IMR-90 (cell line): ENCODE measurements at regions not wholly inside any gene's neighbourhood (a gene's known extent, or its start where the extent isn't known, plus 50 kb on each side); places are given as distances from the start of the nearest gene placed in this dataset.

Experiments
- ATAC-seq: fragments of 200-7000 bp; cut with Tn5 transposase; 2 replicates; pipeline ENCODE4 v1.9.1; 2020; ENCODE audit warnings: low read depth, mild to moderate bottlenecking, moderate library complexity
- BruUV-seq: library from RNA; stranded (reverse); fragments of 400-500 nt; replicated peaks from 2 replicates; lab custom pipeline; 2021; lab: Mats Ljungman, UMichigan
- CTCF ChIA-PET: fragments of 300-600 bp; formaldehyde crosslinking; extraction: SDS; loops from one replicate; lab custom pipeline; 2021; ENCODE audit warnings: antibody characterized with exemption; lab: Yijun Ruan, JAX
- POLR2A ChIA-PET: fragments of 300-600 bp; sonication (Branson Sonifier 250); formaldehyde crosslinking; loops from one replicate; lab custom pipeline; 2022; ENCODE audit warnings: antibody characterized with exemption; ENCODE audit not compliant: unreplicated experiment; lab: Charles Lee
- DNase-seq: peaks from one replicate; pipeline ENCODE4 v3.0.0; 2013
- H2AFZ ChIP-seq: replicated peaks from 2 replicates; pipeline ENCODE3; 2013; ENCODE audit warnings: low read length, mild to moderate bottlenecking; ENCODE audit not compliant: poor library complexity
- H2AK5ac ChIP-seq: 2 replicates; pipeline ENCODE4 v1.6.1; 2013; ENCODE audit warnings: low read depth, low read length, inconsistent platforms
- H2AK9ac ChIP-seq: replicated peaks from 2 replicates; pipeline ENCODE3; 2013; ENCODE audit warnings: mild to moderate bottlenecking, low read depth, low read length, moderate library complexity; ENCODE audit not compliant: poor library complexity
- H2BK120ac ChIP-seq: 2 replicates; pipeline ENCODE4 v1.6.1; 2013; ENCODE audit warnings: low read depth, low read length, inconsistent platforms
- H2BK15ac ChIP-seq: 3 replicates; pipeline ENCODE4 v1.6.1; 2013; ENCODE audit warnings: low read depth, low read length, inconsistent platforms
- H2BK20ac ChIP-seq: 2 replicates; pipeline ENCODE4 v1.6.1; 2013; ENCODE audit warnings: low read depth, mild to moderate bottlenecking, inconsistent platforms, low read length, moderate library complexity
- H2BK5ac ChIP-seq: 2 replicates; pipeline ENCODE4 v1.6.1; 2013; ENCODE audit warnings: mild to moderate bottlenecking, low read depth, low read length, inconsistent platforms; ENCODE audit not compliant: poor library complexity, severe bottlenecking
- H3K14ac ChIP-seq: replicated peaks from 2 replicates; pipeline ENCODE4 v1.6.1; 2013; ENCODE audit warnings: low read depth, low read length, inconsistent platforms
- H3K18ac ChIP-seq: 2 replicates; pipeline ENCODE4 v1.6.1; 2013; ENCODE audit warnings: low read depth, low read length, control low read depth
- H3K23ac ChIP-seq: 2 replicates; pipeline ENCODE4 v1.6.1; 2013; ENCODE audit warnings: low read depth, low read length, inconsistent platforms
- H3K27ac ChIP-seq: 2 replicates; pipeline ENCODE4 v1.5.1; 2013; ENCODE audit warnings: mild to moderate bottlenecking, control low read depth, low read length; ENCODE audit not compliant: insufficient read depth
- H3K27me3 ChIP-seq: 2 replicates; pipeline ENCODE4 v1.6.1; 2013; ENCODE audit warnings: low read length; ENCODE audit not compliant: control insufficient read depth, insufficient read depth
- H3K36me3 ChIP-seq: 2 replicates; pipeline ENCODE4 v1.6.1; 2013; ENCODE audit warnings: low read length, mixed read lengths; ENCODE audit not compliant: control insufficient read depth, insufficient read depth
- H3K4ac ChIP-seq: 2 replicates; pipeline ENCODE4 v1.6.1; 2013; ENCODE audit warnings: low read depth, low read length, inconsistent platforms
- H3K4me1 ChIP-seq: 2 replicates; pipeline ENCODE4 v1.6.1; 2013; ENCODE audit warnings: low read length, mixed read lengths; ENCODE audit not compliant: control insufficient read depth, insufficient read depth
- H3K4me2 ChIP-seq: 2 replicates; pipeline ENCODE4 v1.6.1; 2013; ENCODE audit warnings: low read depth, mild to moderate bottlenecking, control low read depth, low read length, moderate library complexity
- H3K4me3 ChIP-seq: 2 replicates; pipeline ENCODE4 v1.5.1; 2013; ENCODE audit warnings: low read depth, mild to moderate bottlenecking, control low read depth, low read length, moderate library complexity; ENCODE audit not compliant: insufficient read depth
- H3K56ac ChIP-seq: 2 replicates; pipeline ENCODE4 v1.6.1; 2013; ENCODE audit warnings: low read length, inconsistent platforms; ENCODE audit not compliant: insufficient read depth; ENCODE audit errors: extremely low read depth
- H3K79me1 ChIP-seq, 2 experiments: 2 replicates each; pipeline ENCODE4 v1.6.1; 2013; ENCODE audit warnings: low read length in 2 of 2, inconsistent platforms in 1 of 2, low read depth in 1 of 2
- H3K9ac ChIP-seq: 2 replicates; pipeline ENCODE4 v1.6.1; 2013; ENCODE audit warnings: low read depth, low read length, control low read depth
- H3K9me1 ChIP-seq: 2 replicates; pipeline ENCODE4 v1.6.1; 2013; ENCODE audit warnings: low read length, inconsistent platforms; ENCODE audit not compliant: insufficient read depth
- H3K9me3 ChIP-seq: 2 replicates; pipeline ENCODE4 v1.6.1; 2013; ENCODE audit warnings: low read length; ENCODE audit not compliant: control insufficient read depth, insufficient read depth
- H4K20me1 ChIP-seq: 2 replicates; pipeline ENCODE4 v1.6.1; 2013; ENCODE audit warnings: low read length, inconsistent platforms; ENCODE audit not compliant: insufficient read depth
- H4K5ac ChIP-seq: 2 replicates; pipeline ENCODE4 v1.6.1; 2013; ENCODE audit warnings: mild to moderate bottlenecking, low read depth, low read length, control low read depth
- H4K8ac ChIP-seq, 2 experiments: 2 replicates each; pipeline ENCODE4 v1.6.1; 2013; ENCODE audit warnings: low read depth in 2 of 2, low read length in 2 of 2, control low read depth in 1 of 2, inconsistent platforms in 1 of 2
- H4K91ac ChIP-seq: 2 replicates; pipeline ENCODE4 v1.6.1; 2013; ENCODE audit warnings: low read depth, low read length, inconsistent platforms; ENCODE audit not compliant: insufficient read depth
- MAZ ChIP-seq: IDR thresholded peaks from 2 replicates; pipeline ENCODE4 v1.6.1; 2012; ENCODE audit warnings: low read depth, mild to moderate bottlenecking, low read length, improper control_type of control experiment, moderate library complexity, borderline replicate concordance
- NFE2L2 ChIP-seq: fragments of 150-350 bp; IDR thresholded peaks from 2 replicates; pipeline ENCODE4 v1.6.1; 2016; ENCODE audit warnings: low read depth, mild to moderate bottlenecking, low read length
- POLR2A ChIP-seq: IDR thresholded peaks from 2 replicates; pipeline ENCODE4 v1.6.1; 2012; ENCODE audit warnings: mild to moderate bottlenecking, low read depth, low read length
- RCOR1 ChIP-seq: IDR thresholded peaks from 2 replicates; pipeline ENCODE4 v1.6.1; 2012; ENCODE audit warnings: mild to moderate bottlenecking, low read length, improper control_type of control experiment; ENCODE audit not compliant: insufficient replicate concordance
- WGBS, 2 experiments: methylation state at CpG; one replicate each; pipeline versions ENCODE4 v1.1.5 to v1.1.7; 2013; ENCODE audit warnings: missing lambda C conversion rate in 2 of 2; ENCODE audit not compliant: insufficient read length in 1 of 2; ENCODE audit errors: extremely low coverage in 2 of 2; 5-methylcytosine and 5-hydroxymethylcytosine counted together
- dilution Hi-C: fragments of 300-500 bp; cut with HindIII; formaldehyde crosslinking; loops from one replicate; pipeline ENCODE4 v1.14.3; 2018; ENCODE audit warnings: low sequenced_read_pairs; ENCODE audit not compliant: unreplicated experiment
- in situ Hi-C: fragments of 300-500 bp; cut with MboI; formaldehyde crosslinking; loops from 3 replicates; pipeline ENCODE4 v1.14.3; 2019; ENCODE audit warnings: low sequenced_read_pairs, inconsistent platforms, mixed read lengths
- intact Hi-C: fragments of 100-400 bp; cut with micrococcal nuclease; formaldehyde crosslinking; loops from 2 replicates; pipeline ENCODE4 v1.10.0; 2022

DNA sequence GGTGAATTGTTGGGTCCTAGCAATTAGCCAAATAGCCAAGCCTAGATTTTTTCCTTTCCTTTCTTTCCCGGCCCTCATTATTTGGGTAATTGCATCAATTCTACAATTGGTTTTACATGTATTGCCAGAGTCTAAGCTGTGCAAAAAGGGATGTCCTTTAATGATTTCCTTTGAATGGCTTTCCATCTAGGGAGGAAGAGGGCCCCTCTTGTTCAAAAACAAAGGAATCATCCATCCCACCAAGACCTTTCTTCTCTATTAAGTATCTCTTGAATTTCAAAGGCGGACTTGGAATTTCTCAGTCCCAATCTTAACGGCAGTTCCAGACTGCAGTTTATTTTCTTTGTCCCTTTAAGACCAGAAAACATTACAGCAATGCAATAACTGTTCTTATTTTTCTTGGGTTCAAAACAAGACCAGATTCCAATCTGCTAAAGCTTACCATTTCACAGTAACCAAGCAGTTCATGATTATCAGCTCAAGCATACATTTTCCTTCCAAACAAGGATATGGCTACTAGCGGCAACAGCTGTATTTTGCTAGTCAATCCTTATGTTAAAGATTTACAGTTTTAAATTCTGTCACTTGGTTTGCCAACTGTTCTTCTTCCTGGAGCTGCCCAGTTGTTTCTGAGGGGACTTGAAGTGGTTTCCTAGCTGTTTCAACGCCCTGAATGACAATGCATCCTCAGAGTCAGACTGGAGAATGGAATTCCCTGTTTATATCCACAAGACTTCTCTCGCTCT lies 91.4 kb upstream of the LRIG1 start (continued):
- TF ChIP-seq RCOR1 (no peak), MAZ (no peak)

DNA sequence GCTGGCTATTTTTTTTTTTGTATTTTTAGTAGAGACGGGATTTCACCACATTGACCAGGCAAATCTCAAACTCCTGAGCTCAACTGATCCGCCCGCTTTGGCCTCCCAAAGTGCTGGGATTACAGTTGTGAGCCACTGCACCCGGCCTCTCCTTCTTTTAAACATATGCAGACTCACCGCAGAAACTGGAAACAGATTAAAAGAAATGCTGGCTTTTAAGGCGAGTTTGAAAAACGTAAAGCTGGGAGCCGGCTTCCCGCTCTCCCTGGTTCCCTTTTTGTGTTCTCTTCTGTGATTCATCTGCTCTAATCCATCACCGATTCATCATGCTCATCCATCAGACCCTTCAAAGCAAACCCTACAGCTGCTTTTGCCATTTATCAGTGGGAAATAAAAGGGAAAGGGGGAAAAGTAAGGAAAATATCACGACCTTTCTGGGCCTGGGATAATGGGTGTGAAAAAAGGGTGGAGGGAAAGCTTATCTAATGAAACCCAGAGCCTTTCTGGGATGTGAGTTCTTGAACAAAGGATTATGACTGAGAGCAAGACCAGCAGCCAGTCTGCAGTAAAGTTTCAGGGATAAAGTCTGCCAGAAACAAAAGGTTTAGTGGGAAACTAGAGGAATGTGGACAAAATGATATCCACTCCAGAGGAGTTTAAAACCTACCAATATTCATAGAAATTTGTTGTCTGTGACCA lies 92.3 kb upstream of the LRIG1 start:
- Histone ChIP-seq H3K9ac (peak overlapping the region; percentile 9), H2BK120ac (peak overlapping the region; percentile 88), H2BK20ac (peak overlapping the region; percentile 94), H3K27me3 (no peaks in the 10 kb centered on the region), H2AFZ (peak overlapping the region; percentile 17), H2BK15ac (peak overlapping the region; percentile 60; the same call in 2 of the 3 replicates), H2AK9ac (peak overlapping the region; percentile 60), H3K56ac (peak overlapping the region; percentile 37), H3K14ac (peak overlapping the region; percentile 90), H4K5ac (peak overlapping the region; percentile 60), H3K4me1 (peaks cover 9% of the 10 kb centered on the region), H4K20me1 (no peaks in the 10 kb centered on the region), H2BK5ac (peak overlapping the region; percentile 92), H3K4ac (peak overlapping the region; percentile 83), H3K4me3 (no peak overlapping the region), H3K79me1 (no peaks in the 10 kb centered on the region), H3K23ac (peak overlapping the region; percentile 91), H4K91ac (peak overlapping the region; percentile 81), H3K18ac (peak overlapping the region; percentile 66), H3K4me2 (peak overlapping the region; percentile 29), H3K9me1 (no peaks in the 10 kb centered on the region; the same call in none of the 2 replicates), H2AK5ac (peak overlapping the region; percentile 57; the same call in 1 of the 2 replicates), H3K9me3 (no peaks in the 10 kb centered on the region), H3K36me3 (no peaks in the 10 kb centered on the region), H3K27ac (peak overlapping the region; percentile 36), H4K8ac (peak overlapping the region; percentile 76 to 80)
- dilution Hi-C loops: no loop called here
- DNase-seq (peak; percentile 69), ATAC-seq (peak; percentile 15)
- CTCF ChIA-PET: no interaction called here
- POLR2A ChIA-PET: no interaction called here
- BruUV-seq: no TSS peak
- WGBS, 2 experiments: 6% methylated on average over 3 of the region's 11 CpGs; no CpG with 5 or more reads in 1 of the 2 experiments
- in situ Hi-C loops: loop anchor here (10.0 kb wide), 1 partner anchor 178 kb away; no protein-coding TSS in a partner anchor
- TF ChIP-seq NFE2L2 (no peak), POLR2A (peak; percentile 27; the same call in 1 of the 2 replicates)
- intact Hi-C loops: loop anchor here (10.0 kb wide), 3 partner anchors 178 to 318 kb away; no protein-coding TSS in a partner anchor
